ENCODE measurements at regions not wholly inside any gene's neighbourhood (a gene's known extent, or its start where the extent isn't known, plus 50 kb on each side); places are given as distances from the start of the nearest gene placed in this dataset.
"Not testable (repeated sequence)": the region's sequence is repeated elsewhere in the genome, so short reads cannot be mapped to it uniquely, and the experiment has no call there.

DNA sequence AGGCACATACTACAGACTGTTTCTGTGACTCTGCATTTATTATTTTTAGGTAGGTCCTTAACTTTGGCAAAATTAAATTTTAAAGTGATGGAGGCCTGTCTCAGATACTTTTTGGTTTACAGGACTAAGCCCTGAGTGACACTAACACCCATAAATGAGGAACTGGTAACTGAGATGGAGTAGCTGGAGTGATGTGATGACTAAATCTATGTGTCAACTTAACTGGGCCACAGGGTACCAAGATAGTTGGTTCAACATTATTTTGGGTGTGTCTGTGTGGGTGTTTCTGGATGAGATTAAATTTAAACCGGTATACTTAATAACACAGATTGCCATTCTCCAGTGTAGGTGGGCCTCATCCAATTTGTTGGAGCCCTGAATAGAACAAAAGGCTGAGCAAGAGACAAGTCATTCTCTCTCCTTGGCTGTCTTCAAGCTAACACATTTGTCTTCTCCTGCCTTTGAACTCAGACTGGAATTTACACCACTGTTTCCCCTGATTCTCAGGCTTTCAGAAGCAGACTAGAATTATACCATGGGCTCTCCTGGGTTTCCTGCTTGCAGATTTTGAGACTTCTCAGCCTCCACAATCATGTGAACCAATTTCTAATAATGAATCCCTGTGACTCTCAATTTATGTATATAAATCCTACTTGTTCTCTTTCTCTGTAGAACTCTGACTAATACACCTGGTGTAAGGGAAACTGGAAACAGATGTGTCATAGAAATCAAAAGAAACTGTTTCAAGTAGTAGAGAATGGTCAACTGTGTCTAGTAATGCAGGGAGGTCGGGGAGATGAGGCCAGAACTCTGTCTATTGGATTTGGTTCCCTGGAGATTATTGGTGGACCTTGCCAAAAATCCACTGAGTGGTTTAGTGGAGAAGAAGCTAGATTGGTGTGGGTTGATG is 579.2 kb downstream of the EPM2A start:
- Mint-ChIP-seq H3K9me3 (peaks cover 19% of the 10 kb centered on the region), H3K27me3 (ENCODE audit: low read depth) (peaks cover 1% of the 10 kb centered on the region), H3K36me3 (ENCODE audit: low read depth) (no peaks in the 10 kb centered on the region), H3K27ac (no peak overlapping the region), H3K4me1 (peaks cover 6% of the 10 kb centered on the region), H3K4me3 (no peak overlapping the region)
- TF ChIP-seq, protein P1, sequence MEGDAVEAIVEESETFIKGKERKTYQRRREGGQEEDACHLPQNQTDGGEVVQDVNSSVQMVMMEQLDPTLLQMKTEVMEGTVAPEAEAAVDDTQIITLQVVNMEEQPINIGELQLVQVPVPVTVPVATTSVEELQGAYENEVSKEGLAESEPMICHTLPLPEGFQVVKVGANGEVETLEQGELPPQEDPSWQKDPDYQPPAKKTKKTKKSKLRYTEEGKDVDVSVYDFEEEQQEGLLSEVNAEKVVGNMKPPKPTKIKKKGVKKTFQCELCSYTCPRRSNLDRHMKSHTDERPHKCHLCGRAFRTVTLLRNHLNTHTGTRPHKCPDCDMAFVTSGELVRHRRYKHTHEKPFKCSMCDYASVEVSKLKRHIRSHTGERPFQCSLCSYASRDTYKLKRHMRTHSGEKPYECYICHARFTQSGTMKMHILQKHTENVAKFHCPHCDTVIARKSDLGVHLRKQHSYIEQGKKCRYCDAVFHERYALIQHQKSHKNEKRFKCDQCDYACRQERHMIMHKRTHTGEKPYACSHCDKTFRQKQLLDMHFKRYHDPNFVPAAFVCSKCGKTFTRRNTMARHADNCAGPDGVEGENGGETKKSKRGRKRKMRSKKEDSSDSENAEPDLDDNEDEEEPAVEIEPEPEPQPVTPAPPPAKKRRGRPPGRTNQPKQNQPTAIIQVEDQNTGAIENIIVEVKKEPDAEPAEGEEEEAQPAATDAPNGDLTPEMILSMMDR (IDR thresholded peaks at IDR 0.05; ENCODE audit: unreplicated experiment in 3 of 3), result no peak

DNA sequence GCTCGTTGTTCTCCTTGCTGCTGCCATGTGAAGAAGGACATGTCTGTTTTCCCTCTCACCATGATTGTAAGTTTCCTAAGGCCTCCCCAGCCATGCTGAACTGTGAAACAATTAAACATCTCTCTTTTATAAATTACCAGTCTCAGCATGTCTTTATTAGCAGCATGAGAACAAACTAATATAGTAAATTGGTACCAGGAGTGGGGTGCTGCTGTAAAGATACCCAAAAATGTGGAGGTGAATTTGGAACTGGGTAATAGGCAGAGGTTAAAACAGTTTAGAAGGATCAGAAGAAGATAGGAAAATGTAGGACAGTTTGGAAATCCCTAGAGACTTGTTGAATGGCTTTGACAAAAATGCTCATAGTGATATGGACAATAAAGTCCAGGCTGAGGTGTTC is 576.7 kb downstream of the EPM2A start:
- not testable (repeated sequence) for H3K4me3 Mint-ChIP-seq; H3K27ac Mint-ChIP-seq; H3K4me1 Mint-ChIP-seq; H3K36me3 Mint-ChIP-seq (ENCODE audit: low read depth); H3K27me3 Mint-ChIP-seq (ENCODE audit: low read depth)
- H3K9me3 Mint-ChIP-seq, result peaks cover 19% of the 10 kb centered on the region

DNA sequence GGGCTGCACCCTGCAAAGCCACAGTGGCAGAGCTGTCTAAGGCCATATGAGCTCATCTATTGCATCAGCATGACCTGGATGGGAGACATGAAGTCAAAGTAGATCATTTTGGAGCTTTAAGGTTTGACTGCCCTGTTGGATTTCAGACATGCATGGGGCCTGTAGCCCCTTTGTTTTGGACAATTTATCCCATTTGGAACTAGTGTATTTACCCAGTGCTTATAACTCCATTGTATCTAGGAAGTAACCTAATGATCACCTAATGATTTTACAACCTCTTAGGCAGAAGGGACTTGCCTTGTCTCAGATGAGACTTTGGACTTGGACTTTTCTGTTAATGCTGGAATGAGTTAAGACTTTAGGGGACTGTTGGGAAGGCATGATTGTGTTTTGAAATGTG is 575.4 kb downstream of the EPM2A start:
- Mint-ChIP-seq H3K4me3 (no peak overlapping the region), H3K36me3 (ENCODE audit: low read depth) (no peaks in the 10 kb centered on the region), H3K9me3 (peaks cover 19% of the 10 kb centered on the region), H3K27ac (no peak overlapping the region), H3K27me3 (ENCODE audit: low read depth) (no peaks in the 10 kb centered on the region), H3K4me1 (no peaks in the 10 kb centered on the region)
- TF ChIP-seq, protein P1 (IDR thresholded peaks at IDR 0.05; ENCODE audit: unreplicated experiment in 3 of 3), result no peak

DNA sequence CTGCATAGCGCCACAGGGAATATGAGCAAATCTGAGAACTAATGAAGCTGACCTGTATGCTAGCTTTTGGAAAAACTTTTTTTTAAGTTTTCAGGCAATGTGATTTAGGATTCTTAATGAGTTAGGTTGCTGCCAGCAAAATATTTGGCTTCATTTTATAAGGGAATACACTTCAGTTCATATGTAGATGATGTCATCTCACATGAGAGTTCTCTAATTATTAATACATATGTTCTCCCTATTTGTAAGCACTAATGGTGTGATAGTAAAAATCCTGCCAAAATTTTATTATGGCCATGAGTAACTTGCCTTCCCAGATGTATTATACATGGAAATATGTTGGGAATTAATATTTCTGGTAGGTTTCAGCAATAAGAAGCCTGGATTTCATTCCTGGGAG is 573.8 kb downstream of the EPM2A start:
- Mint-ChIP-seq H3K9me3 (peaks cover 17% of the 10 kb centered on the region), H3K27ac (no peak overlapping the region), H3K4me1 (no peaks in the 10 kb centered on the region), H3K36me3 (ENCODE audit: low read depth) (no peaks in the 10 kb centered on the region), H3K27me3 (ENCODE audit: low read depth) (no peaks in the 10 kb centered on the region), H3K4me3 (no peak overlapping the region)
- TF ChIP-seq, protein P1 (IDR thresholded peaks at IDR 0.05; ENCODE audit: unreplicated experiment in 3 of 3), result no peak

DNA sequence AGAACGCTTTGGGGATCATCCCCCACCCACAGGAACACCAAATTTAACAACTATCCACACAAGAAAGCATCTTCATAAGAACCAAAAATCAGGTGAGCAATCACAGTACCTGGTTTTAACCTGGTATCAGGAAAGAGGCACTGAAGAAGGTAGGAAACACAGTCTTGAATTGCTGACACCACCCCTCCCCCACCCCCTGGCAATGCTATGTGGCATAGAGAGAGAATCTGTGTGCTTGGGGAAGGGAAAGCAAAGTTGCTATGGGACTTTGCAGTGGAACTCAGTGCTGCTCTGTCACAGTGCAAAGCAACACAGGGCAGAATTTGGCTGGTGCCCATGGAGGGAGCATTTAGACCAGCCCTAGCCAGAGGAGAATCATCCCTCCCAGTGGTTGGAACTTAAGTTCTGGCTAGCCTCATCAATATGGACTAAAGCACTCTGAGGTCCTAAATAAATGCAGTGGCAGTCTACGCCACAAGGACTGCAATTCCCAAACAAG is 565.5 kb downstream of the EPM2A start:
- Mint-ChIP-seq H3K27ac (no peak overlapping the region), H3K4me3 (no peak overlapping the region), H3K9me3 (no peaks in the 10 kb centered on the region), H3K27me3 (ENCODE audit: low read depth) (no peaks in the 10 kb centered on the region), H3K4me1 (no peaks in the 10 kb centered on the region), H3K36me3 (ENCODE audit: low read depth) (no peaks in the 10 kb centered on the region)
- TF ChIP-seq, protein P1 (IDR thresholded peaks at IDR 0.05; ENCODE audit: unreplicated experiment in 3 of 3), result no peak

DNA sequence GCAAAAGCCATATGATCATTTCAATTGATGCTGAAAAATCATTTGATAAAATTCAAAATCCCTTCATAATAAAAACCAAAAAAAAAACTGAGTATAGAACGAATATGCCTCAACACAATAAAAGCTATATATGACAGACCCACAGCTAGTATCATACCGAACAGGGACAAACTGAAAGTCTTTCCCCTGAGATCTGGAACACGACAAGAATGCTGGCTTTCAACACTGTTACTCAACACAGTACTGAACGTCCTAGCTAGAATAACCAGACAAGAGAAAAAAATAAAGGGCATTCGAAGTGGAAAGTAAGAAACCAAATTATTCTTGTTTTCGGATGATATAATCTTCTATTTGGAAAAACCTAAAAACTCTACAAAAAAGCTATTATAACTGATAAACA is 559.9 kb downstream of the EPM2A start:
- Mint-ChIP-seq H3K36me3 (ENCODE audit: low read depth) (peaks cover 3% of the 10 kb centered on the region), H3K4me3 (no peak overlapping the region), H3K27me3 (ENCODE audit: low read depth) (no peaks in the 10 kb centered on the region), H3K4me1 (no peaks in the 10 kb centered on the region), H3K9me3 (peaks cover 40% of the 10 kb centered on the region), H3K27ac (no peak overlapping the region)
- TF ChIP-seq, protein P1 (IDR thresholded peaks at IDR 0.05; ENCODE audit: unreplicated experiment in 3 of 3), result no peak

All from nephron (organoid).